ENCODE measurements at regions not wholly inside any gene's neighbourhood (a gene's known extent, or its start where the extent isn't known, plus 50 kb on each side); places are given as distances from the start of the nearest gene placed in this dataset.

- no peak for DNase-seq
- Histone ChIP-seq H3K27me3 (replicated peaks) (no peaks in the 10 kb centered on the region), H3K27ac (no peak overlapping the region), H3K36me3 (replicated peaks) (no peaks in the 10 kb centered on the region), H3K4me3 (ENCODE audit: low read depth, low read length) (no peak overlapping the region)
- in situ Hi-C loops (cut with HindIII; ENCODE audit: low pct_ligation_motif_present, low sequenced_read_pairs): no loop called here
- no peak for TF ChIP-seq CTCF (IDR thresholded peaks at IDR 0.05; ENCODE audit: low read depth, low read length, missing control alignments)
Measured at GRCh38 chr3:146325170-146325569, 74.3 kb upstream of the PLSCR4 start.

GRCh38 chr3:146322216-146322817, 71.4 kb upstream of the PLSCR4 start:
- Histone ChIP-seq H3K4me3 (ENCODE audit: low read depth, low read length) (no peak overlapping the region), H3K27ac (no peak overlapping the region), H3K36me3 (replicated peaks) (no peaks in the 10 kb centered on the region), H3K27me3 (replicated peaks) (no peaks in the 10 kb centered on the region)
- in situ Hi-C loops (cut with HindIII; ENCODE audit: low pct_ligation_motif_present, low sequenced_read_pairs): no loop called here
- no peak for TF ChIP-seq CTCF (IDR thresholded peaks at IDR 0.05; ENCODE audit: low read depth, low read length, missing control alignments)
- DNase-seq: no peak

- in situ Hi-C loops (cut with HindIII; ENCODE audit: low pct_ligation_motif_present, low sequenced_read_pairs): no loop called here
- H3K36me3 ChIP-seq (replicated peaks): no peaks in the 10 kb centered on the region
- no peak for TF ChIP-seq CTCF (IDR thresholded peaks at IDR 0.05; ENCODE audit: low read depth, low read length, missing control alignments)
- DNase-seq: peak; percentile 11
- H3K4me3 ChIP-seq (ENCODE audit: low read depth, low read length): no peak overlapping the region
- no peaks in the 10 kb centered on the region for H3K27me3 ChIP-seq (replicated peaks)
- H3K27ac ChIP-seq: peak overlapping the region; percentile 86
Measured at GRCh38 chr3:146314871-146315270, 64.0 kb upstream of the PLSCR4 start.

GRCh38 chr3:146313746-146314111, 62.8 kb upstream of the PLSCR4 start:
- no peak for TF ChIP-seq CTCF (IDR thresholded peaks at IDR 0.05; ENCODE audit: low read depth, low read length, missing control alignments)
- Histone ChIP-seq H3K27me3 (replicated peaks) (no peaks in the 10 kb centered on the region), H3K4me3 (ENCODE audit: low read depth, low read length) (no peak overlapping the region), H3K27ac (peak overlapping the region; percentile 86), H3K36me3 (replicated peaks) (no peaks in the 10 kb centered on the region)
- in situ Hi-C loops (cut with HindIII; ENCODE audit: low pct_ligation_motif_present, low sequenced_read_pairs): no loop called here
- peak; percentile 87 for DNase-seq

- Histone ChIP-seq H3K27ac (peak overlapping the region; percentile 86), H3K36me3 (replicated peaks) (no peaks in the 10 kb centered on the region), H3K27me3 (replicated peaks) (no peaks in the 10 kb centered on the region), H3K4me3 (ENCODE audit: low read depth, low read length) (no peak overlapping the region)
- DNase-seq: peak; percentile 45
- no peak for TF ChIP-seq CTCF (IDR thresholded peaks at IDR 0.05; ENCODE audit: low read depth, low read length, missing control alignments)
- in situ Hi-C loops (cut with HindIII; ENCODE audit: low pct_ligation_motif_present, low sequenced_read_pairs): no loop called here
Measured at GRCh38 chr3:146313031-146313745, 62.3 kb upstream of the PLSCR4 start.

All from brain microvascular endothelial cell (primary cell).